Panc1 (cell line): ENCODE measurements at regions not wholly inside any gene's neighbourhood (a gene's known extent, or its start where the extent isn't known, plus 50 kb on each side); places are given as distances from the start of the nearest gene placed in this dataset.

Source experiments
- ATAC-seq: fragments of 200-7000 bp; cut with Tn5 transposase; 2 replicates; pipeline ENCODE4 v1.9.1; 2020; ENCODE audit warnings: mild to moderate bottlenecking, moderate library complexity
- BruUV-seq: library from RNA; stranded (reverse); fragments of 400-500 nt; replicated peaks from 2 replicates; lab custom pipeline; 2021; lab: Mats Ljungman, UMichigan
- CTCF ChIA-PET: fragments of 300-600 bp; sonication (Branson Sonifier 250); formaldehyde crosslinking; loops from one replicate; lab custom pipeline; 2022; ENCODE audit warnings: antibody characterized with exemption; lab: Charles Lee
- POLR2A ChIA-PET: fragments of 300-600 bp; sonication (Branson Sonifier 250); formaldehyde crosslinking; loops from one replicate; lab custom pipeline; 2022; ENCODE audit warnings: antibody characterized with exemption; lab: Charles Lee
- DNase-seq: peaks from one replicate; pipeline ENCODE4 v3.0.0-alpha.2; 2010; ENCODE audit warnings: low read depth, low spot score
- H3K27ac ChIP-seq: 2 replicates; pipeline ENCODE4 v1.5.1; 2011; ENCODE audit warnings: mild to moderate bottlenecking, low read length, inconsistent platforms
- H3K27me3 ChIP-seq: fragments of 200-500 bp; sonication (Bioruptor generic); 2 replicates; pipeline ENCODE4 v1.6.0; 2014; ENCODE audit warnings: low read length, inconsistent platforms; ENCODE audit not compliant: control insufficient read depth, insufficient read depth
- H3K36me3 ChIP-seq: fragments of 200-500 bp; sonication (Bioruptor generic); 2 replicates; pipeline ENCODE4 v1.5.1; 2014; ENCODE audit warnings: inconsistent platforms, mild to moderate bottlenecking, low read length, moderate library complexity; ENCODE audit not compliant: control insufficient read depth, insufficient read depth
- H3K4me1 ChIP-seq: 2 replicates; pipeline ENCODE4 v1.5.1; 2011; ENCODE audit warnings: inconsistent platforms, mild to moderate bottlenecking, low read length, moderate library complexity; ENCODE audit not compliant: control insufficient read depth, insufficient read depth
- H3K4me3 ChIP-seq, 2 experiments: 2 replicates each; pipeline ENCODE4 v1.5.1; 2011 to 2012; ENCODE audit warnings: low read depth in 2 of 2, low read length in 2 of 2, mild to moderate bottlenecking in 2 of 2, inconsistent platforms in 1 of 2, moderate library complexity in 1 of 2
- H3K9me3 ChIP-seq: fragments of 200-500 bp; sonication (Bioruptor generic); 2 replicates; pipeline ENCODE4 v1.5.1; 2014; ENCODE audit warnings: low read depth, mild to moderate bottlenecking, inconsistent platforms, low read length, moderate library complexity; ENCODE audit not compliant: control insufficient read depth, insufficient read depth
- POLR2AphosphoS5 ChIP-seq: IDR thresholded peaks from 2 replicates; pipeline ENCODE4 v1.6.1; 2012; ENCODE audit warnings: mild to moderate bottlenecking, low read depth, low read length, moderate library complexity
- SIN3A ChIP-seq: IDR thresholded peaks from 2 replicates; pipeline ENCODE4 v1.6.1; 2012; ENCODE audit warnings: low read depth, mild to moderate bottlenecking, low read length, moderate library complexity, borderline replicate concordance; ENCODE audit not compliant: insufficient read depth
- TCF7L2 ChIP-seq: IDR thresholded peaks from 2 replicates; pipeline ENCODE4 v1.6.1; 2011; ENCODE audit warnings: mild to moderate bottlenecking, low read depth, low read length, inconsistent platforms
- in situ Hi-C: cut with HindIII; loops from 2 replicates; pipeline ENCODE4 v1.10.0; 2016; ENCODE audit warnings: low sequenced_read_pairs, low pct_unique_long_range_greater_than_20kb
- intact Hi-C: fragments of 100-400 bp; cut with micrococcal nuclease; formaldehyde crosslinking; loops from one replicate; pipeline ENCODE4 v1.10.0; 2022; ENCODE audit not compliant: unreplicated experiment
- TF ChIP-seq, protein P1 (sequence below): fragments of 450-650 bp; IDR thresholded peaks from 2 replicates; pipeline ENCODE4 v1.5.1; 2017; ENCODE audit warnings: mild to moderate bottlenecking
- TF ChIP-seq, protein P2 (sequence below), 2 experiments: IDR thresholded peaks; 2 replicates each; pipeline ENCODE4 v1.6.1; 2011 to 2012; ENCODE audit warnings: low read depth in 2 of 2, control low read depth in 1 of 2, low read length in 1 of 2, mild to moderate bottlenecking in 1 of 2, moderate library complexity in 1 of 2; ENCODE audit not compliant: insufficient read depth in 1 of 2

DNA sequence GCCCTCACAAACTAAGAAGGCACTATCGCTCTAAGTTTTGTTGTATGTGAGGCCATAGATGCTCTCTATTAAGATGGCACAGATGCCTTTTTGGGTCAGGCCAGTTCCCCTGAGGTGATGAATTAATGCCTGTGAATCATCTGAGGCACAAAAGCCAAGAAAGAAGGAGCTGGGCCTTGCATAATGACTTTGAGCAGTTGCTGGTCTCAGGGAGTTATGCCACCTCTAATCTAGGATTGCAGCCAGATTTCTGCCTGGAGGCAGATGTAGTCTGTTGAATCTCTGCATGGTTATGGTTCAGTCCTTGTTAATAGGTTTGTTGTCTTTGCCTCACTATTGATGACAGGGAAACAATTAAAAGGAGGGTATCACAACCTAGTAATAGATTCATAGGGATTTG, 168.1 kb upstream of the CHRM3 start:
- no peak for ATAC-seq
- BruUV-seq, result no TSS peak
- intact Hi-C loops, result no loop called here
- ChIA-PET CTCF (no interaction called here), POLR2A (interaction anchor here (0.6 kb wide), 1 partner anchor 1053 kb away, joined by 5 read pairs; no protein-coding TSS in a partner anchor)
- Histone ChIP-seq H3K27me3 (no peaks in the 10 kb centered on the region), H3K36me3 (no peaks in the 10 kb centered on the region), H3K9me3 (no peaks in the 10 kb centered on the region), H3K27ac (no peak overlapping the region), H3K4me1 (no peaks in the 10 kb centered on the region), H3K4me3 (no peak overlapping the region)
- DNase-seq, result no peak
- in situ Hi-C loops, result no loop called here
- TF ChIP-seq, protein P1, sequence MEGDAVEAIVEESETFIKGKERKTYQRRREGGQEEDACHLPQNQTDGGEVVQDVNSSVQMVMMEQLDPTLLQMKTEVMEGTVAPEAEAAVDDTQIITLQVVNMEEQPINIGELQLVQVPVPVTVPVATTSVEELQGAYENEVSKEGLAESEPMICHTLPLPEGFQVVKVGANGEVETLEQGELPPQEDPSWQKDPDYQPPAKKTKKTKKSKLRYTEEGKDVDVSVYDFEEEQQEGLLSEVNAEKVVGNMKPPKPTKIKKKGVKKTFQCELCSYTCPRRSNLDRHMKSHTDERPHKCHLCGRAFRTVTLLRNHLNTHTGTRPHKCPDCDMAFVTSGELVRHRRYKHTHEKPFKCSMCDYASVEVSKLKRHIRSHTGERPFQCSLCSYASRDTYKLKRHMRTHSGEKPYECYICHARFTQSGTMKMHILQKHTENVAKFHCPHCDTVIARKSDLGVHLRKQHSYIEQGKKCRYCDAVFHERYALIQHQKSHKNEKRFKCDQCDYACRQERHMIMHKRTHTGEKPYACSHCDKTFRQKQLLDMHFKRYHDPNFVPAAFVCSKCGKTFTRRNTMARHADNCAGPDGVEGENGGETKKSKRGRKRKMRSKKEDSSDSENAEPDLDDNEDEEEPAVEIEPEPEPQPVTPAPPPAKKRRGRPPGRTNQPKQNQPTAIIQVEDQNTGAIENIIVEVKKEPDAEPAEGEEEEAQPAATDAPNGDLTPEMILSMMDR, result no peak
- TF ChIP-seq SIN3A (no peak), POLR2AphosphoS5 (no peak), TCF7L2 (no peak)
- TF ChIP-seq, protein P2, sequence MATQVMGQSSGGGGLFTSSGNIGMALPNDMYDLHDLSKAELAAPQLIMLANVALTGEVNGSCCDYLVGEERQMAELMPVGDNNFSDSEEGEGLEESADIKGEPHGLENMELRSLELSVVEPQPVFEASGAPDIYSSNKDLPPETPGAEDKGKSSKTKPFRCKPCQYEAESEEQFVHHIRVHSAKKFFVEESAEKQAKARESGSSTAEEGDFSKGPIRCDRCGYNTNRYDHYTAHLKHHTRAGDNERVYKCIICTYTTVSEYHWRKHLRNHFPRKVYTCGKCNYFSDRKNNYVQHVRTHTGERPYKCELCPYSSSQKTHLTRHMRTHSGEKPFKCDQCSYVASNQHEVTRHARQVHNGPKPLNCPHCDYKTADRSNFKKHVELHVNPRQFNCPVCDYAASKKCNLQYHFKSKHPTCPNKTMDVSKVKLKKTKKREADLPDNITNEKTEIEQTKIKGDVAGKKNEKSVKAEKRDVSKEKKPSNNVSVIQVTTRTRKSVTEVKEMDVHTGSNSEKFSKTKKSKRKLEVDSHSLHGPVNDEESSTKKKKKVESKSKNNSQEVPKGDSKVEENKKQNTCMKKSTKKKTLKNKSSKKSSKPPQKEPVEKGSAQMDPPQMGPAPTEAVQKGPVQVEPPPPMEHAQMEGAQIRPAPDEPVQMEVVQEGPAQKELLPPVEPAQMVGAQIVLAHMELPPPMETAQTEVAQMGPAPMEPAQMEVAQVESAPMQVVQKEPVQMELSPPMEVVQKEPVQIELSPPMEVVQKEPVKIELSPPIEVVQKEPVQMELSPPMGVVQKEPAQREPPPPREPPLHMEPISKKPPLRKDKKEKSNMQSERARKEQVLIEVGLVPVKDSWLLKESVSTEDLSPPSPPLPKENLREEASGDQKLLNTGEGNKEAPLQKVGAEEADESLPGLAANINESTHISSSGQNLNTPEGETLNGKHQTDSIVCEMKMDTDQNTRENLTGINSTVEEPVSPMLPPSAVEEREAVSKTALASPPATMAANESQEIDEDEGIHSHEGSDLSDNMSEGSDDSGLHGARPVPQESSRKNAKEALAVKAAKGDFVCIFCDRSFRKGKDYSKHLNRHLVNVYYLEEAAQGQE (IDR thresholded peaks at IDR 0.05; ENCODE audit: insufficient read depth in 1 of 2, low read depth in 2 of 2, low read length in 1 of 2), result no peak

DNA sequence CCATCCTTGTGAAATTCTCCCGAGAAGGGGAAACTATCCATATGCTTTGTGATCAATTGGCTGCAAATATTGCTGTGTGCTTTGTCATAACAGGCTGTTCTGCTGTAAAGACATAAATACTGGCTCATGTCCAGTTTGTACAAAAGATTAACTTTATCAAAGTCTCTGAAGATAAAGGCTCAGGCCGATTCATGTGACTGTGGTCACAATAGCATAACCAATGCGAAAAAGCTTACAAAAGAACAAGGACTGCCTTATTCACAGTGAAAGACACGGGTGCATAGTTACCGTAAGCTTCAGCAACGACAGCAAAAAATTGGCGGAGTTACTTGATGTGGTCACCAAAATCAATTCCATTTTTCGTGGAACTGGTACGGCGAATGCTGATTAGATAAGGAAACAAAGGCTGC, 173.6 kb upstream of the CHRM3 start:
- CTCF ChIA-PET, result no interaction called here

More for the DNA sequence above, 173.6 kb upstream of the CHRM3 start:
- in situ Hi-C loops (no loop called here), intact Hi-C loops (no loop called here)
- Histone ChIP-seq H3K27ac (no peak overlapping the region), H3K36me3 (no peaks in the 10 kb centered on the region), H3K9me3 (no peaks in the 10 kb centered on the region), H3K4me1 (no peaks in the 10 kb centered on the region), H3K4me3 (no peak overlapping the region), H3K27me3 (no peaks in the 10 kb centered on the region)
- POLR2A ChIA-PET, result no interaction called here
- BruUV-seq, result no TSS peak
- TF ChIP-seq POLR2AphosphoS5, result no peak
- TF ChIP-seq, protein P1, result no peak
- no peak for TF ChIP-seq SIN3A
- ATAC-seq (no peak), DNase-seq (no peak)
